Urinary bladder (tissue), 3 donors: ENCODE measurements at regions not wholly inside any gene's neighbourhood (a gene's known extent, or its start where the extent isn't known, plus 50 kb on each side); places are given as distances from the start of the nearest gene placed in this dataset.
A peak's percentile ranks its signal among the peaks of the same experiment; 100 is the strongest.
"Not testable (repeated sequence)": the region's sequence is repeated elsewhere in the genome, so short reads cannot be mapped to it uniquely, and the experiment has no call there.

Experiments used
- DNase-seq: peaks from one replicate; pipeline ENCODE4 v3.0.0-alpha.2; 2015; ENCODE audit errors: extremely low spot score
- H3K27ac ChIP-seq: one replicate; pipeline ENCODE4 v1.5.1; 2013; ENCODE audit warnings: low read depth, mild to moderate bottlenecking, moderate library complexity
- H3K36me3 ChIP-seq: one replicate; pipeline ENCODE4 v1.6.1; 2013; ENCODE audit warnings: mild to moderate bottlenecking, moderate library complexity; ENCODE audit not compliant: insufficient read depth
- H3K4me1 ChIP-seq: one replicate; pipeline ENCODE4 v1.6.1; 2013; ENCODE audit warnings: mild to moderate bottlenecking, moderate library complexity; ENCODE audit not compliant: insufficient read depth
- H3K4me3 ChIP-seq: one replicate; pipeline ENCODE4 v1.5.1; 2013; ENCODE audit warnings: low read depth, low read length
- WGBS: extraction: QIAGEN DNeasy Blood & Tissue Kit; methylation state at CpG from one replicate; pipeline ENCODE4 v1.1.7; 2013; 5-methylcytosine and 5-hydroxymethylcytosine counted together
- donor health status: healthy with polysubstance abuse.
- donor health status: healthy.

- not testable (repeated sequence) for H3K36me3 ChIP-seq, H3K27ac ChIP-seq, H3K4me3 ChIP-seq, H3K4me1 ChIP-seq, DNase-seq
- WGBS, result 6% methylated on average over 20 of the region's 25 CpGs
These were observed 2785.4 kb downstream of the RPIA start for GRCh38 chr2:91476936-91477246.

- not testable (repeated sequence) for H3K4me1 ChIP-seq, H3K36me3 ChIP-seq, DNase-seq, H3K27ac ChIP-seq
- 6% methylated on average over 48 of the region's 51 CpGs for WGBS
- H3K4me3 ChIP-seq, result peak overlapping the region; percentile 73
These were observed 2785.8 kb downstream of the RPIA start for GRCh38 chr2:91477291-91477690.

GRCh38 chr2:91477731-91478672, 2786.5 kb downstream of the RPIA start:
- WGBS, result 4% methylated on average over 123 of the region's 123 CpGs
- H3K27ac ChIP-seq, result no peak overlapping the region
- H3K4me1 ChIP-seq, result peaks cover 8% of the 10 kb centered on the region
- DNase-seq, result no peak
- no peaks in the 10 kb centered on the region for H3K36me3 ChIP-seq
- H3K4me3 ChIP-seq, result peak overlapping the region; percentile 73

GRCh38 chr2:91478851-91479718, 2787.6 kb downstream of the RPIA start:
- H3K36me3 ChIP-seq, H3K4me1 ChIP-seq, H3K27ac ChIP-seq, DNase-seq: not testable (repeated sequence)
- H3K4me3 ChIP-seq, result peak overlapping the region; percentile 73
- 4% methylated on average over 70 of the region's 70 CpGs for WGBS

GRCh38 chr2:91485226-91485625, 2793.8 kb downstream of the RPIA start:
- not testable (repeated sequence) for H3K4me3 ChIP-seq, H3K36me3 ChIP-seq, DNase-seq, H3K27ac ChIP-seq, H3K4me1 ChIP-seq
- WGBS, result 17% methylated on average over 3 of the region's 4 CpGs

DNA sequence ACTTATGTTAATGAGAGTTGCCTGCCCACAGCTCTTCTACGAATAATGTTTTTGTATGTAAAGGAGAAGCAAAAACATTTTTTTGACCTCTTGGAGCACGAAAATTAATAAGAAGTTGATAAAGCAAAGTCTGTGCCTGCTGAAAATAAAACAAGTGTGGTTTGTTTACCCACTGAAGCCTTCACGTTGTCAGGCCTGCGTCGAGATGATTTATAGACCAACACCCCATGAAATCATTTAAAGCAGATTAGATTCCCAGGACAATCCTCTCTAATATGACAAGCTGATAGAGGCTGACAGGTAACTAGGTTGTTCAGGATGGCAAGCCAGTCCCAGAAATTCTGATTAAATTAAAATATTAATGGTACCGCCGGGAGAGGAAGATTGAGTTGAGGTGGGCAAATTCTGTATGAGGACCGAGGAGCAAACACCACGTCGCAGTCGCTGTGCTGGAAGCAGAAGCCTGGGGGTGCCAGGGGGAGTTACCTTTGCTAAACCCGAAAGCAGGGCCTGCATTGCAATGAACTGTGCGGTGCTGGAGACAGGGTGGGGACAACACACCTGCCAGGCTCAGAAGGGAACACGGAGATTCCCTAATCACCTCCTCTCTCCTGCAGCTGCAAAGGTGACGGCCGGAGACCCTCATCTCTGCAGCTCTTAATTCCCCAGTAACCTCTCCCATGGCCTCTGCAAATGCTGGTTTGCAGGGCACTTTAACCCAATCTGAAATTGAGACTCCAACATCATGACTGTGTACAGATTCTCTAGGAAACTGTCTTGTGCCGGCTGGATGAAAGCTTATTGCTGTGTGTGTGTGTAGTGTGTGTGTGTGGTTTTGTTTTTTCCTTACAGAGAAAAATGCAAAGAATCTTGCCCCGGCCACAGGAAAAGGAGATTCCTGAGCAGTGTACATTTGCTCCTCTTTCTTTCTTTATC, 2805.9 kb downstream of the RPIA start:
- 47% methylated on average over 13 of the region's 18 CpGs for WGBS
- H3K4me3 ChIP-seq, H3K4me1 ChIP-seq, H3K27ac ChIP-seq, H3K36me3 ChIP-seq, DNase-seq: not testable (repeated sequence)

GRCh38 chr2:91498065-91498449, 2806.6 kb downstream of the RPIA start:
- not testable (repeated sequence) for H3K4me1 ChIP-seq, DNase-seq, H3K27ac ChIP-seq, H3K4me3 ChIP-seq, H3K36me3 ChIP-seq

DNA sequence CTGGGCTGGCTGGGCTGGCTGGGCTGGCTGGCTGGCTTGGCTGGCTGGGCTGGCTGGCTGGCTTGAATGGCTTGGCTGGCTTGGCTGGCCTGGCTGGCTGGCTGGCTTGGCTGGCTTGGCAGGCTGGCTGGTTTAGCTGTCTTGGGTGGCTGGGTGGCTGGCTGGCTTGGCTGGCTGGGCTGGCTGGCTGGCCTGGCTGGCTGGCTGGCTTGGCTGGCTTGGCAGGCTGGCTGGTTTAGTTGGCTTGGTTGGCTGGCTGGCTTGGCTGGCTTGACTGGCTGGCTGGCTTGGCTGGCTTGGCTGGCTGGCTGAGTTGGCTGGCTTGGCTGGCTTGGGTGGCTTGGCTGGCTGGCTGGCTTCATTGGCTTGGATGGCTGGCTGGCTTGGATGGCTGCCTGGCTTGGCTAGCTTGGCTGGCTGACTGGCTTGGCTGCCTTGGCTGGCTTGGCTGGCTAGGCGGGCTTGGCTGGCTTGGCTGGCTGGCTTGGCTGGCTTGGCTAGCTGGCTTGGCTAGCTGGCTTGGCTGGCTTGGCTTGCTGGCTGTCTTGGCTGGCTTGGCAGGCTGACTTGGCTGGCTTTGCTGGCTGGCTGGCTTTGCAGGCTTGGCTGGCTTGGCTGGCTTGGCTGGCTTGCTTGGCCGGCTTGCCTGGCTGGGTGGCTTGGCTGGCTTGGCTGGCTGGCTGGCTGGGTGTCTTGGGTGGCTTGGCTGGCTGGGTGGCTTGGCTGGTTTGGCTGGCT, 2807.2 kb downstream of the RPIA start:
- H3K27ac ChIP-seq, H3K36me3 ChIP-seq, H3K4me1 ChIP-seq, DNase-seq, H3K4me3 ChIP-seq: not testable (repeated sequence)
- WGBS, result 81% methylated on average over 2 of the region's 2 CpGs

GRCh38 chr2:91499431-91500050, 2808.1 kb downstream of the RPIA start:
- 62% methylated on average over 5 of the region's 5 CpGs for WGBS
- not testable (repeated sequence) for H3K36me3 ChIP-seq, DNase-seq, H3K27ac ChIP-seq, H3K4me3 ChIP-seq, H3K4me1 ChIP-seq

GRCh38 chr2:91500246-91500977, 2808.9 kb downstream of the RPIA start:
- WGBS, result 87% methylated on average over 6 of the region's 6 CpGs
- not testable (repeated sequence) for DNase-seq

GRCh38 chr2:91500978-91501310, 2809.5 kb downstream of the RPIA start:
- H3K4me1 ChIP-seq, H3K36me3 ChIP-seq, H3K4me3 ChIP-seq, DNase-seq, H3K27ac ChIP-seq: not testable (repeated sequence)
- 83% methylated on average over 5 of the region's 5 CpGs for WGBS

More at GRCh38 chr2:91500246-91500977, 2808.9 kb downstream of the RPIA start:
- not testable (repeated sequence) for H3K27ac ChIP-seq, H3K36me3 ChIP-seq, H3K4me3 ChIP-seq, H3K4me1 ChIP-seq

DNA sequence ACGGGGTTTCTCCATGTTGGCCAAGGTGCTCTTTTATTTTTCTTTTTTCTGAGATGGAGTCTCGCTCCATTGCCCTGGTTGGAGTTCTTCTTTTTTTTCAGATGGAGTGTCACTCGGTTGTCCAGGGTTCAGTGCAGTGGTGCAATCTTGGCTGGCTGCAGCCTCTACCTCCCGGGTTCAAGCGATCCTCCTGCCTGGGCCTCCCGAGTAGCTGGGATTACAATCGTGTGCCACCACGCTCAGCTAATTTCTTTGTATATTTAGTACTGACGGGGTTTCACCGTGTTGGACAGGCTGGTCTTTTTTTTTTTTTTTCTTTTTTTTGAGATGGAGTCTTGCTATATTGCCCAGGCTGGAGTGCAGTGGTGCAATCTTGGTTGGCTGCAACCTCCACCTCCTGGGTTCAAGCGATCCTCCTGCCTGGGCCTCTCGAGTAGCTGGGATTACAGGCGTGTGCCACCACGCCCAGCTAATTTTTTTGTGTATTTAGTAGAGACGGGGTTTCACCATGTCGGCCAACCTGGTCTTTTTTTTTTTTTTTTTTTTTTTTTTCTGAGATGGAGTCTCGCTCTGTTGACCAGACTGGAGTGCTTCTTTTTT, 2810.1 kb downstream of the RPIA start:
- not testable (repeated sequence) for DNase-seq, H3K36me3 ChIP-seq, H3K4me3 ChIP-seq, H3K4me1 ChIP-seq, H3K27ac ChIP-seq
- 96% methylated on average over 14 of the region's 17 CpGs for WGBS
